IMR-90 (cell line): ENCODE measurements at regions not wholly inside any gene's neighbourhood (a gene's known extent, or its start where the extent isn't known, plus 50 kb on each side); places are given as distances from the start of the nearest gene placed in this dataset.
"Not testable (repeated sequence)": the region's sequence is repeated elsewhere in the genome, so short reads cannot be mapped to it uniquely, and the experiment has no call there.

ENCODE experiments used
- ATAC-seq: fragments of 200-7000 bp; cut with Tn5 transposase; 2 replicates; pipeline ENCODE4 v1.9.1; 2020; ENCODE audit warnings: low read depth, mild to moderate bottlenecking, moderate library complexity
- BruUV-seq: library from RNA; stranded (reverse); fragments of 400-500 nt; replicated peaks from 2 replicates; lab custom pipeline; 2021; lab: Mats Ljungman, UMichigan
- CTCF ChIA-PET: fragments of 300-600 bp; formaldehyde crosslinking; extraction: SDS; loops from one replicate; lab custom pipeline; 2021; ENCODE audit warnings: antibody characterized with exemption; lab: Yijun Ruan, JAX
- POLR2A ChIA-PET: fragments of 300-600 bp; sonication (Branson Sonifier 250); formaldehyde crosslinking; loops from one replicate; lab custom pipeline; 2022; ENCODE audit warnings: antibody characterized with exemption; ENCODE audit not compliant: unreplicated experiment; lab: Charles Lee
- DNase-seq: peaks from one replicate; pipeline ENCODE4 v3.0.0; 2013
- H2AFZ ChIP-seq: replicated peaks from 2 replicates; pipeline ENCODE3; 2013; ENCODE audit warnings: low read length, mild to moderate bottlenecking; ENCODE audit not compliant: poor library complexity
- H2AK5ac ChIP-seq: 2 replicates; pipeline ENCODE4 v1.6.1; 2013; ENCODE audit warnings: low read depth, low read length, inconsistent platforms
- H2AK9ac ChIP-seq: replicated peaks from 2 replicates; pipeline ENCODE3; 2013; ENCODE audit warnings: mild to moderate bottlenecking, low read depth, low read length, moderate library complexity; ENCODE audit not compliant: poor library complexity
- H2BK120ac ChIP-seq: 2 replicates; pipeline ENCODE4 v1.6.1; 2013; ENCODE audit warnings: low read depth, low read length, inconsistent platforms
- H2BK15ac ChIP-seq: 3 replicates; pipeline ENCODE4 v1.6.1; 2013; ENCODE audit warnings: low read depth, low read length, inconsistent platforms
- H2BK20ac ChIP-seq: 2 replicates; pipeline ENCODE4 v1.6.1; 2013; ENCODE audit warnings: low read depth, mild to moderate bottlenecking, inconsistent platforms, low read length, moderate library complexity
- H2BK5ac ChIP-seq: 2 replicates; pipeline ENCODE4 v1.6.1; 2013; ENCODE audit warnings: mild to moderate bottlenecking, low read depth, low read length, inconsistent platforms; ENCODE audit not compliant: poor library complexity, severe bottlenecking
- H3K14ac ChIP-seq: replicated peaks from 2 replicates; pipeline ENCODE4 v1.6.1; 2013; ENCODE audit warnings: low read depth, low read length, inconsistent platforms
- H3K18ac ChIP-seq: 2 replicates; pipeline ENCODE4 v1.6.1; 2013; ENCODE audit warnings: low read depth, low read length, control low read depth
- H3K23ac ChIP-seq: 2 replicates; pipeline ENCODE4 v1.6.1; 2013; ENCODE audit warnings: low read depth, low read length, inconsistent platforms
- H3K27ac ChIP-seq: 2 replicates; pipeline ENCODE4 v1.5.1; 2013; ENCODE audit warnings: mild to moderate bottlenecking, control low read depth, low read length; ENCODE audit not compliant: insufficient read depth
- H3K27me3 ChIP-seq: 2 replicates; pipeline ENCODE4 v1.6.1; 2013; ENCODE audit warnings: low read length; ENCODE audit not compliant: control insufficient read depth, insufficient read depth
- H3K36me3 ChIP-seq: 2 replicates; pipeline ENCODE4 v1.6.1; 2013; ENCODE audit warnings: low read length, mixed read lengths; ENCODE audit not compliant: control insufficient read depth, insufficient read depth
- H3K4ac ChIP-seq: 2 replicates; pipeline ENCODE4 v1.6.1; 2013; ENCODE audit warnings: low read depth, low read length, inconsistent platforms
- H3K4me1 ChIP-seq: 2 replicates; pipeline ENCODE4 v1.6.1; 2013; ENCODE audit warnings: low read length, mixed read lengths; ENCODE audit not compliant: control insufficient read depth, insufficient read depth
- H3K4me2 ChIP-seq: 2 replicates; pipeline ENCODE4 v1.6.1; 2013; ENCODE audit warnings: low read depth, mild to moderate bottlenecking, control low read depth, low read length, moderate library complexity
- H3K4me3 ChIP-seq: 2 replicates; pipeline ENCODE4 v1.5.1; 2013; ENCODE audit warnings: low read depth, mild to moderate bottlenecking, control low read depth, low read length, moderate library complexity; ENCODE audit not compliant: insufficient read depth
- H3K56ac ChIP-seq: 2 replicates; pipeline ENCODE4 v1.6.1; 2013; ENCODE audit warnings: low read length, inconsistent platforms; ENCODE audit not compliant: insufficient read depth; ENCODE audit errors: extremely low read depth
- H3K79me1 ChIP-seq, 2 experiments: 2 replicates each; pipeline ENCODE4 v1.6.1; 2013; ENCODE audit warnings: low read length in 2 of 2, inconsistent platforms in 1 of 2, low read depth in 1 of 2
- H3K9ac ChIP-seq: 2 replicates; pipeline ENCODE4 v1.6.1; 2013; ENCODE audit warnings: low read depth, low read length, control low read depth
- H3K9me1 ChIP-seq: 2 replicates; pipeline ENCODE4 v1.6.1; 2013; ENCODE audit warnings: low read length, inconsistent platforms; ENCODE audit not compliant: insufficient read depth
- H3K9me3 ChIP-seq: 2 replicates; pipeline ENCODE4 v1.6.1; 2013; ENCODE audit warnings: low read length; ENCODE audit not compliant: control insufficient read depth, insufficient read depth
- H4K20me1 ChIP-seq: 2 replicates; pipeline ENCODE4 v1.6.1; 2013; ENCODE audit warnings: low read length, inconsistent platforms; ENCODE audit not compliant: insufficient read depth
- H4K5ac ChIP-seq: 2 replicates; pipeline ENCODE4 v1.6.1; 2013; ENCODE audit warnings: mild to moderate bottlenecking, low read depth, low read length, control low read depth
- H4K8ac ChIP-seq, 2 experiments: 2 replicates each; pipeline ENCODE4 v1.6.1; 2013; ENCODE audit warnings: low read depth in 2 of 2, low read length in 2 of 2, control low read depth in 1 of 2, inconsistent platforms in 1 of 2
- H4K91ac ChIP-seq: 2 replicates; pipeline ENCODE4 v1.6.1; 2013; ENCODE audit warnings: low read depth, low read length, inconsistent platforms; ENCODE audit not compliant: insufficient read depth
- CEBPB ChIP-seq: IDR thresholded peaks from 2 replicates; pipeline ENCODE4 v1.6.1; 2012; ENCODE audit warnings: low read depth, low read length, improper control_type of control experiment
- CTCF ChIP-seq: conservative IDR thresholded peaks from 2 replicates; pipeline ENCODE4 v1.5.1; 2012; ENCODE audit warnings: mild to moderate bottlenecking, low read depth, low read length, improper control_type of control experiment
- ELK1 ChIP-seq: fragments of 150-350 bp; IDR thresholded peaks from 2 replicates; pipeline ENCODE4 v1.6.1; 2016; ENCODE audit warnings: low read depth, mild to moderate bottlenecking, low read length, moderate library complexity, borderline replicate concordance
- MAFK ChIP-seq: IDR thresholded peaks from 2 replicates; pipeline ENCODE4 v1.6.1; 2012; ENCODE audit warnings: low read depth, low read length, improper control_type of control experiment
- NFE2L2 ChIP-seq: fragments of 150-350 bp; IDR thresholded peaks from 2 replicates; pipeline ENCODE4 v1.6.1; 2016; ENCODE audit warnings: low read depth, mild to moderate bottlenecking, low read length
- WGBS, 2 experiments: methylation state at CpG; one replicate each; pipeline versions ENCODE4 v1.1.5 to v1.1.7; 2013; ENCODE audit warnings: missing lambda C conversion rate in 2 of 2; ENCODE audit not compliant: insufficient read length in 1 of 2; ENCODE audit errors: extremely low coverage in 2 of 2; 5-methylcytosine and 5-hydroxymethylcytosine counted together
- dilution Hi-C: fragments of 300-500 bp; cut with HindIII; formaldehyde crosslinking; loops from one replicate; pipeline ENCODE4 v1.14.3; 2018; ENCODE audit warnings: low sequenced_read_pairs; ENCODE audit not compliant: unreplicated experiment
- in situ Hi-C: fragments of 300-500 bp; cut with MboI; formaldehyde crosslinking; loops from 3 replicates; pipeline ENCODE4 v1.14.3; 2019; ENCODE audit warnings: low sequenced_read_pairs, inconsistent platforms, mixed read lengths
- intact Hi-C: fragments of 100-400 bp; cut with micrococcal nuclease; formaldehyde crosslinking; loops from 2 replicates; pipeline ENCODE4 v1.10.0; 2022

- Histone ChIP-seq H2AFZ (no peak overlapping the region), H4K20me1 (no peaks in the 10 kb centered on the region), H2BK120ac (no peak overlapping the region), H3K4me1 (no peaks in the 10 kb centered on the region), H2BK5ac (no peak overlapping the region), H2BK15ac (no peak overlapping the region), H3K4ac (no peak overlapping the region), H3K9me3 (no peaks in the 10 kb centered on the region), H3K18ac (no peak overlapping the region), H3K79me1 (no peaks in the 10 kb centered on the region), H2BK20ac (no peak overlapping the region), H4K91ac (no peak overlapping the region), H3K23ac (no peak overlapping the region), H3K9me1 (no peaks in the 10 kb centered on the region), H3K56ac (no peak overlapping the region), H3K4me3 (no peak overlapping the region), H3K9ac (no peak overlapping the region), H3K36me3 (no peaks in the 10 kb centered on the region), H2AK9ac (no peak overlapping the region), H4K8ac (no peak overlapping the region), H3K27me3 (no peaks in the 10 kb centered on the region), H3K14ac (no peak overlapping the region), H2AK5ac (no peak overlapping the region), H4K5ac (no peak overlapping the region), H3K4me2 (no peak overlapping the region), H3K27ac (no peak overlapping the region)
- BruUV-seq = no TSS peak
- no CpG with 5 or more reads among the region's 2 CpGs for WGBS, 2 experiments
- CTCF ChIA-PET = no interaction called here
- DNase-seq (no peak), ATAC-seq (no peak)
- dilution Hi-C loops = no loop called here
- no peak for TF ChIP-seq MAFK
- TF ChIP-seq NFE2L2 = no peak
- no peak for TF ChIP-seq CTCF
- no peak for TF ChIP-seq ELK1
- no peak for TF ChIP-seq CEBPB
- POLR2A ChIA-PET = no interaction called here
- in situ Hi-C loops = no loop called here
- intact Hi-C loops = no loop called here
These were observed 55.3 kb upstream of the ATP1B1 start for GRCh38 chr1:169051171-169051570.

- H2BK120ac ChIP-seq, CTCF ChIA-PET, H2BK20ac ChIP-seq, BruUV-seq, H4K20me1 ChIP-seq, H3K4me1 ChIP-seq, H3K18ac ChIP-seq, POLR2A ChIA-PET, intact Hi-C loops, H3K14ac ChIP-seq, H2BK5ac ChIP-seq, H2BK15ac ChIP-seq, H3K4me3 ChIP-seq, H3K36me3 ChIP-seq, ATAC-seq, H3K79me1 ChIP-seq, H3K4ac ChIP-seq, dilution Hi-C loops, H3K23ac ChIP-seq, H3K27ac ChIP-seq, H4K8ac ChIP-seq, H4K91ac ChIP-seq, H2AK5ac ChIP-seq, H4K5ac ChIP-seq, H2AFZ ChIP-seq, H3K9me3 ChIP-seq, H3K9ac ChIP-seq, H3K9me1 ChIP-seq, H3K27me3 ChIP-seq, DNase-seq, H3K56ac ChIP-seq, in situ Hi-C loops, H3K4me2 ChIP-seq, H2AK9ac ChIP-seq: not testable (repeated sequence)
- no CpG with 5 or more reads among the region's 5 CpGs for WGBS, 2 experiments
These were observed 54.3 kb upstream of the ATP1B1 start for GRCh38 chr1:169052171-169052570.
